LHCN-M2 (cell line): ENCODE measurements at regions not wholly inside any gene's neighbourhood (a gene's known extent, or its start where the extent isn't known, plus 50 kb on each side); places are given as distances from the start of the nearest gene placed in this dataset.
A peak's percentile ranks its signal among the peaks of the same experiment; 100 is the strongest.

Experiments used
- DNase-seq: peaks from one replicate; pipeline ENCODE4 v3.0.0-alpha.2; 2012; ENCODE audit warnings: low read depth

DNA sequence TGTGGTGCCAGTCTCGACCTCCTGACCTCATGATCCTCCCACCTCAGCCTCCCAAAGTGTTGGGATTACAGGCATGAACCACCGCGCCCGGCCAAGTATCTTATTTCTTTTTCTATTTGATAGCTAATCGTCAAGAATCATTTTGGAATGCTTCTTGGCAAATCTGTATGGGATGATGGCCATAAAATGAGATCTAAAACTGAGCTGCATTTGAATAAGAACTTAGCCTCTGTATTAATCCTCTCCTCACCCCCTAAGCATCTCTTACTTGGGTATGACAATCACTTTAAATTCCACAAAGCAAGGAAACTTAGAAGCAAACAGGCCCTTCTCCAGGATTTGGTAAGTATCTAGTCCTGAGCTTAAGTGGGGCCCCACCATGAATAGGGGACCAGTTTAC, 108.9 kb upstream of the BTBD3 start:
- DNase-seq = no peak

DNA sequence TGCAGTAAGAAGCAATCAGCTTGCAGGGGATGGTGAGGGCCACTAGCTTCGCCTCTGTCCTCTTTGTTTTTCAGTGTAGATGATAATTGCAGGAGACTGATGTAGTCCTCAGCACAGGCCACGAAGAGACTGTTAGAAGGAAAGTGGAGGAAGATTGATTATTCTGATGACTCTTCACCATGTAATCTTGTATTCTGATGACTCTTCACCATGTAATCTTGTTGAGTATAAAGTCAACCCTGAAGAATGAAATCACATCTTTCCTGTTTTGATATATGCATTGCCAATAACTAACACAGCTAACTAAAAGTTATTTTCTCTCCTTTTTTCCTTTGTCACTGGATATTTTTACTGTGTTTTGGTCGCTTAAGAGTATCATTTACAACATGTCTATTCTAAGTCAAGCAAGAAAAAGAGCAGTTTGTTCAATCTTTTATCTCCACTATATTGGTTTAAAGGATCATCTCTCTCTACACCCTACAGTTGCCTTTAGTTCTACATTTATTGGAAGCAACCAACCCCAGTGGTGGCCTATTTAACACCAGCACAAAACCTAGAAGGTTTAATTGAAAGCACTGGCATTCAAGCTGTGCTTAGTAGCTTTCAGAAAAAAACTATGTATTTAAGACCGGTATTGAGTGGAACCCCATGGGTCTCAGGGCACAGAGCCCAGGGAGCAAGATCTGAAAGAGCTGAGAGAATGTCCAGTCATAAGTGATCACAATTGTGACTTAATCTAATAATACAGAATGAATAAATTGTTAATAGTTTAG, 107.2 kb upstream of the BTBD3 start:
- DNase-seq = peak; percentile 69

DNA sequence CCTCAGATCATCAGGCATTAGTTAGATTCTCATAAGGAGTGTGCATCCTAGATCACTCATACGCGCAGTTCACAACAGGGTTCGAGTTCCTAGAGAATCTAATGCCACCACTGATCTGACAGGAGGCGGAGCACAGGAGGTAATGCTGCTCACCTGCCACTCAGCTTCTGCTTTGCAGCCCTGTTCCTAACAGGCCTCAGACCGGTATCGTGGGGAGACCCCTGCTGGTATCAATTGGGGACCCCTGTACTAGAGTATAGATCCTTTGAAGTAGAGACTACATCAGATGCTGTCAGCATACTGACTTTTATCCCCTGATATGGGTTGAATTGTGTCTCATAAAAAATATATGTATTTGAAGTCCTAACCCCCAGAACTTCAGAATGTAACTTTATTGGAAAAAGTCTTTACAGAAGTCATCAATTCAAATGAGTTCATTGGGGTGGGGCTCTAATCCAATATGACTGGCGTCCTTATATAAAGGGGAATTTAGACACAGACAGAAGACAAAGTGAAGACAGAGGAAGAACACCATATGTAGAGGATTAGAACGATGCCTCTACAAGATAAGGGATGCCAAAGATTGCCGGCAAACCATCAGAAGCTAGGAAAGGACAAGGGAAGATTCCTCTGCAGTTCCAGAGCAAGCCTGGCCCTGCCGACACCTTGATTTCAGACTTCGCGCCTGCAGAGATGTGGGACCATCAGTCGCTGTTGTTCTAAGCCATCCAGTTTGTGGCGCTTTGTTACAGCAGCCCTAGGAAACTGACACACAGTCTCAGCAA, 104.4 kb upstream of the BTBD3 start:
- DNase-seq = no peak

DNA sequence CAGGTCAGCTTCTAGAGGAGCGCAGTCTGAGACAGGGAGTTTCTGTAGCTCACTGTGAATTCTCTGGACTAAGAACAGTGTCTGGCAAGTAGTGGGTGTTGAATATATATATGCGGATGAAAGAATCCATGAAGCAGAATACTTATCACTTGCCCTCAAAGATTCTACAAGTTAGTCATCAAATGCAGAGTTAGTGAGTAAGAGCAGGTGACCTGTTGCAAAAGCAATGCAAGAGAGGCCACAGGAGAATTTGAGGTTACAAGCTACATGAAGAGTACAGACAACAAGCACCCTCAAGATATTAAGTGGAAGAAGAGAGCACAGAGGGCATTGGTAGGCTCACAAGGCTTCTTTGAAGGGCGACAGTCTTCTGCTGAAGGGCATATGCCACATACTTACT, 103.4 kb upstream of the BTBD3 start:
- DNase-seq = peak; percentile 80

DNA sequence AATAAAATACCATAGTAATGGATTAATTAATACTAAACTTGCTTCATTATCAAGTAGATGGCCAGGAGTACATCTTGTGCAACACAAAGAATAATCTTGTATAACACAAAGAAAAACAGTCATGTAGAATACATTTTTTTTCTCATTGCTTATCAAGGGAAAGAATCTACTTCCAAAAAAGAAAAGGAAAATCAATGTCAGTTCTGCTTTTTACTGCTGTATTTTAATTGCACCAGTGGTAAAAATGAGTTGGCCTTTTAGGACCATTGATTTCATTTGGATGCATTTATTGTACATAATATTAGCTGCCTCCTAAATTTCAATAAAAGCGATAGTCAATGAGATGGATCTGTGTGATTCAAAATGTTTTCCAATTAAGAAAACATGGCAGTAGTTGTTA, 96.9 kb upstream of the BTBD3 start:
- DNase-seq = no peak

DNA sequence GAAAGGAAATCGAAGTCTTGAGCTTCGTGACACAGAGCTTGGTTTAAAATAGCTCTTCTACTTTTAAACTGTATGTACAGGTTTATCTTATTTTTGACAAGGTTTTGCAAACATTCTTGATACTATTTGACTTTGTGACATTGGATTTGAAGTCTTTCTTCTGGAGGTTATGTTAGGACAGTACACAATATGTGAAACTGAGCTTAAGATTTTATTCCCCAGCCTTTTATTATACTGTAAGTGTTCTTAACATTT, 95.2 kb upstream of the BTBD3 start:
- no peak for DNase-seq

DNA sequence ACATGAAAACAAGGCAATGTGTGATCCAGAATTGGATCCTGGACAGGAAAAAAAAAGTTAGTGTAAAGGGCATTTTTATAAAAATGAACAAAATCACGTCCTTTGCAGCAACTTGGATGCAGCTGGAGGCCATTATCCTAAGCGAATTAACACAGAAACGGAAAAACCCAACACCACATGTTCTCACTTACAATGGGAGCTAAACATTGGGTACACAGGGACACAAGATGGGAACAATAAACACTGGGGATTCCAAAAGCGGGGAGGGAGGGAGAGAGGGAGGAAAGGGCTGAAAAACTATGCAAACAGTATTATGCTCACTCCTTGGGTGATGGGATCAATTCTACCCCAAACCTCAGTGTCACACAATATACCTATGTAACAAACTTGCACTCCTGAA, 91.4 kb upstream of the BTBD3 start:
- no peak for DNase-seq

DNA sequence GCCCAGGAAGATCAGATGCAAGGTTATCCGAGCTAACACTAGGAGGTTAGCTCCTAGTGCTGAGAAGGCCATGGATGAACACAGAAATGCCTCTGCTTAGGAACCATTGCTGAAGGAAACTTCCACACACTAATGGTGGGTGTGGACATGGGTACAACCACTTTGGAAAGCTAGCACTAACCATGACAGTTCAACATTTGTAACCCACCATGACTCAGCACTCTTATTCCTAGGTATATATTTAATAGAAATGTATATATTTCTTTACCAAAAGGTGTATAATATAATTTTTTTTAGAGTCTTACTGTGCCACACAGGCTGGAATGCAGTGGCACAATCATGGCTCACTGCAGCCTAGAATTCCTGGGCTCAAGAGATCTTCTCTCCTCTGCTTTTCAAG, 85.3 kb upstream of the BTBD3 start:
- DNase-seq = no peak

DNA sequence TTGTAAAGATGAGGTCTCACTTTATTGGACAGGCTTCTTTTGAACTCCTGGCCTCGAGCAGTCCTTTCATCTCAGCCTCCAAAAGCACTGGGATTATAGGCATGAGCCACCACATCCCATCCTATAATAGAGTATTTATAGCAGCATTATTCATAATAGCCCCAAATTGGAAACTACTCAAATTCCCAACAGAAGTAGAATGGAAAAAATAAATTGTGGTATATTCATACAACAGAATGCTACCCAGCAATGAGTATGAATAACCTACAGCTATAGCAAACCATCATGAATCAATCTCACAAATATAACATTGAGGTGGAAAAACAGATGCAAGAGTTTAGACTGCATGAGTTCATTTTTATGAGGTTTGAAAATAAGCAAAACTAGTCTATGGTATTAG, 84.8 kb upstream of the BTBD3 start:
- no peak for DNase-seq

DNA sequence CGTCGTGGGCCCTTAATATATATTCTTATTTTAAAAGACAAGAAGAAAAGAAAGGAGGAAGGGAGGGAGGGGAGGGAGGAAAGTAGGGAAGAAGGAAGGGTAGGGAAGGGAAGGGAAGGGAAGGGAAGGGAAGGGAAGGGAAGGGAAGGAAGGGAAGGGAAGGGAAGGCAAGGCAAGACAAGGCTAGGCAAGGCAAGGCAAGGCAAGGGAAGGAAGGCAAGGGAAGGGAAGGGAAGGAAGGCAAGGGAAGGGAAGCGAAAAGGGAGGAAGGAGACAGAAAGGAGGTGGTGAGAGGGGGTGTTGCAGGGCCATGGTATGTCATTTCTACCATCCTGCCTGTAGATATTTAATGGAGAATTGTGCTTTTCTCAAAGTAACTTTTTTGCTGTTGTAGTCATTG, 83.9 kb upstream of the BTBD3 start:
- no peak for DNase-seq

DNA sequence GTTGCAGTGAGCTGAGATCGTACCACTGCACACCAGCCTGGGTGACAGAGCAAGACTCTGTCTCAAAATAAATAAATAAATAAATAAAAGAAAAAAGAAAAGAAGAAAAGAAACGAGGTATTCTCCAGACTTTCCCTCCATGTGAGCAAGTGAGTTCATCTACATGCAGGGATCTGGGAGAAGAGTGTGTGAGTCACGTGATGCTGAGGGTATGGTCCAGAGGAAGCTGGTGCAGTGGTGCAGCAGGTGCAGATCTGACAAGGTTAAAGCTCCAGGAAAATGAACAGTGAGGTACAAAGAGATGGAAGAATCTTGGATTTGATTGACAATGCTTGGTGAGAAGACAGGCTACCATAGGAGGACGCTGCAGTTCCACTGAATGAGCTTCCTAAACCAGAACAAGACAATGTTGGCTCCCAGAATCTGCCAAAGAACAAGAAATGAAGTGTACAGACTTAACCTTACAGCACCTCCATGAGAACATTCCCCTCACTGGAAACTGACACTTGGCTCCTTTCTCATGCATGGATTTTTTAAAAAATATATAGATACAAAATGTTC, 79.5 kb upstream of the BTBD3 start:
- DNase-seq = no peak

DNA sequence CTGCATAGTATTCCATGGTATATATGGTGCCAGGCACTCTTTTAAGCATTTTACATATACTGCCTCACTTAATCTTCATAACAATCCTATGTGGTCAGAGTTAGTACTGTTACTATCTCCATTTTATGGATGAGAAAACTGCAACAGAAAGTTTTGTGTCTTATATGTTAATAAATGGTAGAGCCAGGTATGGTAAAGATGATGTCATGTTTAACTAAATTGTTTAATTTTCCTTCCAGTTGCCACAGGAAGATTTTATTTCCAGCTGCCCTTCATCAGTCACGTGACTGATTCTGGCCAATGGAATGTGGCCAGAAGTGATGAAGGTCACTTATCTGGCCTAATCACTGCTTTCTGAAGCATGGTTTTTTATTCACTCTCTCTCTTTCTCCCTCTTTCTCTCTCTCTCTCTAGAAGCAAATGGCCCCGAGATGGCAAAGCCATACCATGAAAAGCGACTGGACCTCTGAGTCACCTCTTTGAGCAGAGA, 75.7 kb upstream of the BTBD3 start:
- DNase-seq = no peak

DNA sequence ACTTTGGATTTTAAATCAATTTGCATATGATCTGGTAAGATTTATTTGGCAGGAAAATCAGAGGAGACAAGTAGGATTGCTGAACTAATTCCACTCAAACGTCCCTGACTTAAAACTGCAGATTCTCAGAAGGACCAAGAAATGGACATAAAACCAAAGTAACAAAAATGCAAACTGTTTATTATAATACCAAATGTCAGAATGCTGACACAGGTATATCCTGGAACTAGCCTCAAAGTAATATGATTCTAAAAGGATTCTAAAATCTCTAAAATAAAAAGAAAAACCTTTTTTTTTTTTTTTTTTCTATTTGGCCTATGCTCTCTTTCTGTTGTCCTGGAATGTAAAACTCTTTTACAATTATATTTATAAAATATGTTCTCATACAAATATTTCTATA, 74.4 kb upstream of the BTBD3 start:
- DNase-seq = no peak

DNA sequence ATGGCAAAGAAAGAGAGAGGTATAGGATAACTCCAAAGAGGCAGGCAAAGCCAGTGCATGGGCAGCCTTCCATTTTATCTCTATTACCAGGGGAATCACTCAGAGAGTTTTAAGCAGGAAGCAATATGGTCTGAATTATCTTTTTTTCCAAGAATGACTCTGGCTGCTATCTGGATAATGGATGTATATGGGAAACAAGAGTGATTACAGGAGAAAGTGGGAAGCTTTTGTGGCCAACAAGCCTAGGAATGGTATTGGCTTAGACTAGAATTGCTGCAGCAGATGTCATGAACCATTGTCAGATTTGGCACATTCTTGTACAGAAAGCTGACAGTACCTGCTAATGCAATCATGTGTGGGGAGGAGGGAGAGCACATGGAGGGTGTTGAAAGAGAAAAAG, 73.0 kb upstream of the BTBD3 start:
- no peak for DNase-seq

DNA sequence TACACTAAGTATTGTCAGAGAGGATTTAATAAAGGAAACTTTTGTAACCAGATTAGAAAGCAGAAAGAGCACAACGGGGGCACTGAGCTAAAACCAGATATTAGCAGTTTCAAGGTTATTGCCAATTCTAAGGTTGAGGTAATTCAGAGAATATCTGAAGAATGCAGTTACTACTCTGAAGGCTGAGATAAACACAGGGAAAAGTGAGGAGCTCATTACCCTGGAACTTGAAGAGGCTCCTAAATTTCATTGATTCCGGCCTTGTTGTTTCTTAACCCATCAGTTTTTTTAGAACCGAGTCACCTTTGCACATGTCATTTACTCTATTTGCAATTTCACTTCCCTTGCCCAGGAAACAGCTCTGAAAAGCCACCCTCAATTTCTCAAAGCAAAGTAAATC, 72.4 kb upstream of the BTBD3 start:
- no peak for DNase-seq

DNA sequence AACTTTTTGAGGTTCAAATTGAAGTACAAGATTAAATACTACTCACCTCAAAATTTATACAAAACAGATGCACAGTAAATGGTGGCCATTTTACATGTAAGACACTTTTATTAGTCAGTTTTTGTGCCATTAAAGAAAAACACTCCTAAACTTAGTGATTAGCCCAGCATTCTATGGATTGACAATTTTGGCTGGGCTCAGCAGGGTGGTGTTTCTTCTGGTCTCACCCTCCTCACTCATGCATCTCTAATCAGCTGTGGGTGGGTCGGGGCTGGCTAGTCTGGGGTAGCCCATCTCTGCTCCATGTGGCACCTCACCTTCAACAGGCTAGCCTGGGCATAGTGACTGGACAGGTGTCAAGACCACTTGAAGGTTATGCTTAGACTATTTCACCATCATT, 71.6 kb upstream of the BTBD3 start:
- DNase-seq = no peak

DNA sequence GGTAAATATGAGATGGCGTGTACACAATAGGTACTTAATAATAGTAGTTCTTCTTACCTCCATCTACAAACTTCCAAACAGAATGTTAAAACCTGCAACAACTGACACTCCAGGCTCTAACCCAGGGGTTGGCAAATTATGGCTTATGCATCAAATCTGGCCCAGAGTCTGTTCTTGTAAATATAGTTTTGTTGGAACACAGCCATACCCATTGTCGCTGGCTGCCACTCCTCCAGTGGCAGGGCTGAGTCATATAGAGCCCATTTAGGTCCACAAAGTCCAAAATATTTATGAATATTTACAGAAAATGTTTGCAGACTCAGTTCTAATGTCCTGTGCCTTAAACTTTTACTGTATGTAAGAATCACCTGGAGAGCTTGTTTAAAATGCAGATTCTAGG, 69.9 kb upstream of the BTBD3 start:
- peak; percentile 19 for DNase-seq

DNA sequence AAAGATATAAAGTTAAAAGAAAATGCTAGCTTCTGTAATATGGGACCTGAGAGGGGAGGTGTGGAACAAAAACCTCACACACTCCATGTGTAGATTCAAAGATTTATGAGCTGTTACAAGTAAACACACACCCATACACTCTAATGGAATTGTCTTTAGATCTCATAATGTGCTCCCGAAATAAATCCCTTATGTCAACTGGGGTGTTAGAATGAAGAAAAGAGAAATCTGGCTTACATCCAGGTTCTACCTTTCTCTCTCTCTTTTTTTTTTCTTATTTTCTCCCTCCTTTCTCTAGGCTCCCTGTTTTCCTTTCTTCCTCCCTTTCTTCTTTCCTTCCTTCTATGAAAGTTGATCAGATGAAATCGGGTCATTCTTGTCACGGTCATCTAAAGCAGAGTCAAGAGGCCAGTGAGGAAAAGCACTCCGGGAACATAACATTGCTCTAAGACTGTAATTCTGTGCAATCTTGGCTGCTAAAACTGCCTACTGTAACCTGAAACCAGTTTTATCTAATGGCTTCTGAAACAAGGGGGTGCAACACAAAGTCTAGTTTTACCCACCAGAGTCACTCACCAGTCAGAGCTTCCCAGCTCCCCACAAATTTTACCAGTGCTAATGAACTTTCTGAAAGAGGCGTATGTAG, 68.3 kb upstream of the BTBD3 start:
- peak; percentile 30 for DNase-seq

DNA sequence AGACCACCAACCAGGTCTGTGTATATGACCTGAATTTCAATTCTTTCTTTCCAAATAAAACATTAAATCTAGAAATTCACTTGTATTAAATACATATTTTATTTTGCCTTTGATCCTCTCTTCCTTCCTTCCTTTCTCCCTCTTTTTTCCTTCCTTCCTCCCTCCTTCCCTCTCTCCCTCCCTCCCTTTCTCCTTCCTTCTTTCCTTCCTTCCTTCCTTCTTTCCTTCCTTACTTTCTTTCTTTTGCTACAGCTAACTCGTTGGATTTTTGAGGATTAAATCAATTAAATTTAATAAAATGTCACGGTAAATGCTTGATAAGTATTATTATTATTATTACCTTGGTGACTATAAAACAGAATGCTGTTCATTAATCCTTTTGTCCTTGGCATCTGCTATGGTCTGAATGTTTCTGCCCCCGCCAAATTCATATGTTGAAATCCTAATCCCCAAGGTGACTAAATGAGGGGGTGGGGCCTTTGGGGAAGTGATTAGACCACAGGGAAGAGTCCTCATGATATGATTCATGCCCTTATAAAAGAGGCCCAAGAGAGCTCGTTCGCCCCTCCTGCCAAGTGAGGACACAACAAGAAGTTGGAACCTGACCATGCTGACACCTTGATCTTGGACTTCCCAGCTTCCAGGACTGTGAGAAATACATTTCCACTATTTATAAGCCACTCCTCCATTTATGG, 67.6 kb upstream of the BTBD3 start:
- peak; percentile 93 for DNase-seq

DNA sequence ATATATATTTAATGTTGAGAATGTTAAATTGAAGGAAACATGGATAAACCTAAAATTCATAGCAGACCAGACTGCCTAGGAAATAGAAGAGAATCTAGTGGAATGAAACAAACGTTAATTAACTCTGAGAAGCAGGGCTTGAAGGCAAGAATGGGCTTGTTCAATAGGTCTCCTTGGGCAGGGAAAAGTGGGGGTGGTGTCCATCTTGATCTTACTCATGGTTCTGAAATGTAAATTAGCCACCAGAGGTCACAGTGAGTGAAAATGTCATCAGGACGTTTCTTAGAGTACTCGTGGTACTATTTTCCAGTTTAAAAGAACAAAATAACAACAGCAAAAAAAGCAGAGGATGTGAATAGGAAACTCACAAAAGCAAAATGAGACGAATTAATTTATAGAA, 66.8 kb upstream of the BTBD3 start:
- peak; percentile 88 for DNase-seq

DNA sequence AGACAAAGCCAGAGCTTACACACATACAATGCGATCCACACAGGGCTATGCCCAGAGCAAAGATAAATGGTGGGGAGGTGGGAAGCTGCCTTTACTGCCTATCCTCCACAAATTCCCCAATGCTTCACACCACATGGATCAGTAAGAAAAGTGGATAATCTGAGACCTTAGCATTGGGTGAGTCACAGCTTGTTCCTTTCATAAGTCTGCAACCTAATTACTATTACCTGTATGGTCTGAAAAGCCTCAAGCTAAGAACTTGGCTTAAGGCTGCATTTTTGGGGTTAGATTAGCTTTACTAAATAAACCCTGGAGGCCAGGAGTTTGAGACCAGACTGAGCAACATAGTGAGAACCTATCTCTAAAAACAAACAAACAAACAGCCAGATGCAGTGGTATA, 66.0 kb upstream of the BTBD3 start:
- DNase-seq = peak; percentile 19

DNA sequence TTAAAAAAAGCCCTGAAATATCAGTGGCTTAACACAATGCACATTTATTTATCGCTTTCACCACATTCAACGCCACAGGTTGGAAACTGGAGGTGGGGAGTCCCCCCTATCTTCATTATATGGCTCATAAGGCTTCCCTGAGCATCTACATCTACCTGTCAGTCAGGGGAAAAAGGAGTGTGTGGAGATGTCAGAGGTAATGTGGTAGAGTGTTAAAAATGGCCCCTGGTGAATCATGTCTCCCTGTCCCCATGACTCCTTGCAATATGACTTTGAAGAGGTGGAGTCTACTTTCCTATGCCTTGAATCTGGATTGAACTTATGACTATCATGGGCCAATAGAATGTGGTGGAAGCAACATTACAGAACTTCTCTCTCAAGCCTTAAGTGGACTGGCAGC, 65.5 kb upstream of the BTBD3 start:
- DNase-seq = no peak
